SK-N-MC (cell line): ENCODE measurements at regions not wholly inside any gene's neighbourhood (a gene's known extent, or its start where the extent isn't known, plus 50 kb on each side); places are given as distances from the start of the nearest gene placed in this dataset.
"Not testable (repeated sequence)": the region's sequence is repeated elsewhere in the genome, so short reads cannot be mapped to it uniquely, and the experiment has no call there.

Experiments used
- DNase-seq: peaks from one replicate; pipeline ENCODE4 v3.0.0-alpha.2; 2011; ENCODE audit warnings: low read depth, low spot score
- H3K27ac ChIP-seq: fragments of 200-600 bp; sonication (generic); 2 replicates; pipeline ENCODE4 v1.5.1; 2016; ENCODE audit warnings: mixed run types
- H3K36me3 ChIP-seq: fragments of 200-600 bp; sonication (generic); 2 replicates; pipeline ENCODE4 v1.6.1; 2017; ENCODE audit warnings: antibody characterized with exemption, low read length, mixed read lengths; ENCODE audit not compliant: insufficient read depth
- H3K4me3 ChIP-seq: fragments of 200-600 bp; sonication (generic); 2 replicates; pipeline ENCODE4 v1.5.1; 2016
- H3K9ac ChIP-seq: fragments of 200-600 bp; sonication (generic); 2 replicates; pipeline ENCODE4 v1.8.0; 2017; ENCODE audit warnings: mixed run types, mixed read lengths; ENCODE audit not compliant: insufficient read length
- H3K9me3 ChIP-seq: fragments of 200-600 bp; sonication (generic); 2 replicates; pipeline ENCODE4 v1.6.1; 2017; ENCODE audit warnings: low read depth, mild to moderate bottlenecking, antibody characterized with exemption, low read length, moderate library complexity, mixed read lengths

- H3K9ac ChIP-seq, H3K36me3 ChIP-seq, DNase-seq, H3K27ac ChIP-seq, H3K9me3 ChIP-seq, H3K4me3 ChIP-seq: not testable (repeated sequence)
Measured at GRCh38 chr4:4045823-4046222, 180.9 kb downstream of the OTOP1 start.

DNA sequence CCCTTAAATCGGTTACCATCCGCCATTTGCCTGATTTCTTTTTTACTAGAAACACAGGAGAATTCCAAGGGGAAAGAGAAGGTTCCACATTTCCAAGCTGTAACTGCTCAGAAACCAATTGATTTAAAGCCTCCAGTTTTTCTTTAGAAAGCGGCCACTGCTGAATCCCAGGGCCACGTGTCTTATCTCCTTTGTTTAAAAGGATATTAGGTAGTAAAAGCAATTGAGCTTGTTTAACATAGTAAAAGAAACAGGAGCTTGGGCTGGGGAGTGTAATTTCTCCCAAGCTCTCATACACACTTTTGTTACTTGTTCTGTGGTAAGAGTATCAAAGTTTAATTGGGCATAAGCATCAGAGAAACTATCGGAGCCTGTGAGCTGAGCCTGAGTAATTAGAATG lies 180.0 kb downstream of the OTOP1 start:
- not testable (repeated sequence) for H3K9ac ChIP-seq, H3K27ac ChIP-seq, H3K36me3 ChIP-seq, DNase-seq, H3K9me3 ChIP-seq, H3K4me3 ChIP-seq

- H3K9me3 ChIP-seq, H3K9ac ChIP-seq, H3K27ac ChIP-seq, DNase-seq, H3K36me3 ChIP-seq, H3K4me3 ChIP-seq: not testable (repeated sequence)
Measured at GRCh38 chr4:4047202-4047601, 179.5 kb downstream of the OTOP1 start.

GRCh38 chr4:4048227-4048626 lies 178.5 kb downstream of the OTOP1 start:
- not testable (repeated sequence) for H3K9me3 ChIP-seq, H3K4me3 ChIP-seq, H3K36me3 ChIP-seq, H3K27ac ChIP-seq, DNase-seq, H3K9ac ChIP-seq

- not testable (repeated sequence) for H3K27ac ChIP-seq, H3K9ac ChIP-seq, H3K4me3 ChIP-seq, H3K9me3 ChIP-seq, DNase-seq, H3K36me3 ChIP-seq
Measured at GRCh38 chr4:4050781-4051180, 175.9 kb downstream of the OTOP1 start.

GRCh38 chr4:4052933-4053332 lies 173.8 kb downstream of the OTOP1 start:
- H3K9me3 ChIP-seq, DNase-seq, H3K27ac ChIP-seq, H3K36me3 ChIP-seq, H3K4me3 ChIP-seq, H3K9ac ChIP-seq: not testable (repeated sequence)

GRCh38 chr4:4057226-4057625 lies 169.5 kb downstream of the OTOP1 start:
- H3K36me3 ChIP-seq, H3K4me3 ChIP-seq, H3K9ac ChIP-seq, H3K9me3 ChIP-seq, DNase-seq, H3K27ac ChIP-seq: not testable (repeated sequence)

GRCh38 chr4:4084171-4084570 lies 142.6 kb downstream of the OTOP1 start:
- not testable (repeated sequence) for H3K4me3 ChIP-seq, DNase-seq, H3K36me3 ChIP-seq, H3K27ac ChIP-seq, H3K9ac ChIP-seq, H3K9me3 ChIP-seq

DNA sequence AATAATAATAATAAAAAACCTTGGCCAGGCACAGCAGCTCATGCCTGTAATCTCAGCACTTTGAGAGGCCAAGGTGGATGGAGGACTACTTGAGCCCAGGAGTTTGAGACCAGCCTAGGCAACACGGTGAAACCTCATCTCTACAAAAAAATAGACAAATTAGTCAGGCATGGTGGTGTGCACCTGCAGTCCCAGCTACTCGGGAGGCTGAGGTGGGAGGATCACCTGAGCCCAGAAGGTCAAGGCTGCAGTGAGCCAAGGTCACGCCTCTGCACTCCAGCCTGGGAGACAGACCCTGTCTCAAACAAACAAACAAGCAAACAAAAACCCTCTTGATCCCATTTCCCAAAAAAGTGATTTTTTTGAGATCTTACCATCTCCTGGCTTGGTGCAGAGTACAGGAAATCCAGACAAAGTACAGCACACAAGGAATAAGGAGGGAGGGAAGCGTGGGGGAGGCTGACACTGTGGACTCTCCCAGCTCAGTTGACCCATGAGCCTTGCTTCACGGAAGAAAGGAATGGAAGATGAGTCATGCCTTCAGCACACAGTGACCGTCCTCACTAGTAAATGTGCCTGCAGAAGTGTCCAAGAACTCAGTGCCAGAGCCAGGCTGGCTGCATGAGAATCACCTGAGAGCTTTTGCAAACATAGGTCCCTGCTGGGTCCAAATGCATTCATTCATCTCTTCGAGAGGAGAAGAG lies 136.9 kb downstream of the OTOP1 start:
- H3K9me3 ChIP-seq, H3K9ac ChIP-seq, H3K4me3 ChIP-seq: not testable (repeated sequence)

GRCh38 chr4:4090720-4091119 lies 136.0 kb downstream of the OTOP1 start:
- not testable (repeated sequence) for H3K9me3 ChIP-seq, H3K36me3 ChIP-seq, H3K4me3 ChIP-seq, H3K9ac ChIP-seq, H3K27ac ChIP-seq, DNase-seq

More for the DNA sequence above, 136.9 kb downstream of the OTOP1 start:
- H3K36me3 ChIP-seq, H3K27ac ChIP-seq, DNase-seq: not testable (repeated sequence)

DNA sequence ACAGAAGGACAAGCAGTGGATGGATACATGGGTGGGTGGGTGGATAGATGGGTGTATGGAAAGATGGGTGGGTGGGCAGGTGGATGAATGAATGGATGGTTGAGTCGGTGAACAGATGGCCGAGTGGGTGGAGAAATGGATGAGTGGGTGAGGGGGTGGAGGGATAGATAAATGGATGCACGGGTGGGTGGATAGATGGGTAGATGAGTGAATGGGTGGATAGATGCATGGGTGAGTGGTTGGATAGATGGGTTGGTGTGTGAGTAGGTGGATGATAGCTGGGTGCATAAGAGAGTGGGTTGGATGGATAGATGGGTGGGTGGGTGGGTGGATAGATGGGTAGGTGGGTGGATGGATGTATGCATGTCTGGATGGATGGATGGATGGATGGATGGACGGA lies 134.6 kb downstream of the OTOP1 start:
- not testable (repeated sequence) for H3K36me3 ChIP-seq, DNase-seq, H3K4me3 ChIP-seq, H3K27ac ChIP-seq, H3K9ac ChIP-seq, H3K9me3 ChIP-seq

GRCh38 chr4:4099610-4100009 lies 127.1 kb downstream of the OTOP1 start:
- H3K4me3 ChIP-seq: not testable (repeated sequence)

DNA sequence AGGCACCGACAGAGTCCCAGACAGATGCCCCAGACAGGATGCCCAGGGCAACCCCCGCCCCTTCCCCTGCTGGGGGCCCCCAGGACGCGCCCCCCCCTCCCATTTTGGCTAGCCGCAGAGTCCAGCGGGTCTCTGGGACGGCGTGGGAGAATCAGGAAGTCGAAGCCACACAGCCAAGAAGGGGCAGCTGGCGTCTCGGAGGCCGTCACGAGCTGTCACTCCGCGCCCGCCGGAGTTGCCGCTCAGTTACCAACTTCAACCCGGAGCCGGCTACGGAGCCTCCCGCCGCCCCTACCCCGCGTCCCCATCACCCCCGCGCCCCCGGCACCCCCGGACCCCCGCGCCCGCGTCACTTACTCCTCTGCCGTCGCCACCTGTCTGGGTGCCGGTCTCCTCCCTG lies 119.8 kb downstream of the OTOP1 start:
- not testable (repeated sequence) for H3K36me3 ChIP-seq, H3K9me3 ChIP-seq, H3K27ac ChIP-seq, DNase-seq, H3K9ac ChIP-seq
- H3K4me3 ChIP-seq: peak overlapping the region; percentile 71

More at GRCh38 chr4:4099610-4100009, 127.1 kb downstream of the OTOP1 start:
- not testable (repeated sequence) for H3K9me3 ChIP-seq, H3K27ac ChIP-seq, H3K9ac ChIP-seq, DNase-seq, H3K36me3 ChIP-seq

GRCh38 chr4:4107411-4108107 lies 119.2 kb downstream of the OTOP1 start:
- not testable (repeated sequence) for H3K27ac ChIP-seq, DNase-seq, H3K36me3 ChIP-seq, H3K9ac ChIP-seq, H3K9me3 ChIP-seq
- H3K4me3 ChIP-seq: peak overlapping the region; percentile 71

- not testable (repeated sequence) for H3K9ac ChIP-seq, H3K4me3 ChIP-seq, H3K36me3 ChIP-seq, DNase-seq, H3K9me3 ChIP-seq, H3K27ac ChIP-seq
Measured at GRCh38 chr4:4115381-4115780, 111.3 kb downstream of the OTOP1 start.
